ENCODE measurements at regions not wholly inside any gene's neighbourhood (a gene's known extent, or its start where the extent isn't known, plus 50 kb on each side); places are given as distances from the start of the nearest gene placed in this dataset.
A peak's percentile ranks its signal among the peaks of the same experiment; 100 is the strongest.

- H3K27ac ChIP-seq (ENCODE audit: low read depth in 1 of 2, low read length in 2 of 2): no peak overlapping the region
- no peak overlapping the region for H3K9ac ChIP-seq (ENCODE audit: low read depth in 1 of 2, low read length in 2 of 2)
- TF ChIP-seq FOXA2 (IDR thresholded peaks at IDR 0.05) (no peak), HNF4G (IDR thresholded peaks at IDR 0.05) (no peak)
- H3K4me1 ChIP-seq (ENCODE audit: control insufficient read depth in 4 of 4, insufficient read depth in 4 of 4, low read length in 3 of 4): peaks cover 0 to 20% (median 12%) of the 10 kb centered on the region in 4 donors
- DNase-seq (ENCODE audit: low spot score): no peak
- no peaks in the 10 kb centered on the region for H3K27me3 ChIP-seq (ENCODE audit: control insufficient read depth in 4 of 4, insufficient read depth in 4 of 4, low read length in 3 of 4)
- H3K9me3 ChIP-seq (ENCODE audit: control insufficient read depth in 4 of 4, low read length in 3 of 4): no peaks in the 10 kb centered on the region
- no peaks in the 10 kb centered on the region for H3K36me3 ChIP-seq (ENCODE audit: control insufficient read depth in 4 of 4, insufficient read depth in 3 of 4, low read depth in 1 of 4, low read length in 3 of 4)
- WGBS: 88% methylated on average over 6 of the region's 6 CpGs
- H3K4me3 ChIP-seq (ENCODE audit: low read depth in 1 of 3, low read length in 3 of 3): no peak overlapping the region
Measured at GRCh38 chr13:109870274-109870673, 83.9 kb upstream of the IRS2 start.

GRCh38 chr13:109869312-109870237, 83.2 kb upstream of the IRS2 start:
- WGBS: 58% methylated on average over 43 of the region's 43 CpGs

GRCh38 chr13:109868578-109869311, 82.4 kb upstream of the IRS2 start:
- Histone ChIP-seq H3K4me3 (ENCODE audit: low read depth in 1 of 3, low read length in 3 of 3) (no peak overlapping the region), H3K9me3 (ENCODE audit: control insufficient read depth in 4 of 4, low read length in 3 of 4) (no peaks in the 10 kb centered on the region), H3K9ac (ENCODE audit: low read depth in 1 of 2, low read length in 2 of 2) (no peak overlapping the region), H3K27me3 (ENCODE audit: control insufficient read depth in 4 of 4, insufficient read depth in 4 of 4, low read length in 3 of 4) (no peaks in the 10 kb centered on the region), H3K36me3 (ENCODE audit: control insufficient read depth in 4 of 4, insufficient read depth in 3 of 4, low read depth in 1 of 4, low read length in 3 of 4) (no peaks in the 10 kb centered on the region), H3K4me1 (ENCODE audit: control insufficient read depth in 4 of 4, insufficient read depth in 4 of 4, low read length in 3 of 4) (peaks cover 0 to 16% (median 9%) of the 10 kb centered on the region in 4 donors), H3K27ac (ENCODE audit: low read depth in 1 of 2, low read length in 2 of 2) (peak overlapping the region; percentile 21 to 59)
- TF ChIP-seq RXRA (IDR thresholded peaks at IDR 0.05): peak in 1 of 2 donors; percentile 56
- TF ChIP-seq TAF1 (conservative IDR thresholded peaks at IDR 0.05): no peak
- no peak for TF ChIP-seq HNF4G (IDR thresholded peaks at IDR 0.05)
- no peak for TF ChIP-seq FOXA1 (IDR thresholded peaks at IDR 0.05)
- TF ChIP-seq NR2F2 (IDR thresholded peaks at IDR 0.05): peak; percentile 46
- TF ChIP-seq REST (IDR thresholded peaks at IDR 0.05): no peak
- TF ChIP-seq HNF4A (conservative IDR thresholded peaks at IDR 0.05): peak; percentile 50 to 71
- no peak for DNase-seq (ENCODE audit: low spot score)
- 45% methylated on average over 3 of the region's 3 CpGs for WGBS

More at GRCh38 chr13:109869312-109870237, 83.2 kb upstream of the IRS2 start:
- H3K36me3 ChIP-seq (ENCODE audit: control insufficient read depth in 4 of 4, insufficient read depth in 3 of 4, low read depth in 1 of 4, low read length in 3 of 4): no peaks in the 10 kb centered on the region
- no peak overlapping the region for H3K9ac ChIP-seq (ENCODE audit: low read depth in 1 of 2, low read length in 2 of 2)
- H3K27me3 ChIP-seq (ENCODE audit: control insufficient read depth in 4 of 4, insufficient read depth in 4 of 4, low read length in 3 of 4): no peaks in the 10 kb centered on the region
- no peaks in the 10 kb centered on the region for H3K9me3 ChIP-seq (ENCODE audit: control insufficient read depth in 4 of 4, low read length in 3 of 4)
- peak overlapping the region; percentile 4 to 26 (median 19) for H3K4me3 ChIP-seq (ENCODE audit: low read depth in 1 of 3, low read length in 3 of 3)
- H3K4me1 ChIP-seq (ENCODE audit: control insufficient read depth in 4 of 4, insufficient read depth in 4 of 4, low read length in 3 of 4): peaks cover 0 to 16% (median 11%) of the 10 kb centered on the region in 4 donors
- peak overlapping the region; percentile 21 to 59 for H3K27ac ChIP-seq (ENCODE audit: low read depth in 1 of 2, low read length in 2 of 2)
- TF ChIP-seq RAD21 (IDR thresholded peaks at IDR 0.05): peak in 1 of 2 donors; percentile 26
- no peak for TF ChIP-seq GABPA (IDR thresholded peaks at IDR 0.05 in 1 of 2, conservative IDR thresholded peaks at IDR 0.05 in 1 of 2)
- no peak for DNase-seq (ENCODE audit: low spot score)
